Fibroblast of the conjunctiva (primary cell): ENCODE measurements at regions not wholly inside any gene's neighbourhood (a gene's known extent, or its start where the extent isn't known, plus 50 kb on each side); places are given as distances from the start of the nearest gene placed in this dataset.
"Not testable (repeated sequence)": the region's sequence is repeated elsewhere in the genome, so short reads cannot be mapped to it uniquely, and the experiment has no call there.

Experiments
- DNase-seq: peaks from one replicate; pipeline ENCODE4 v3.0.0-alpha.2; 2010; ENCODE audit warnings: low read depth

DNA sequence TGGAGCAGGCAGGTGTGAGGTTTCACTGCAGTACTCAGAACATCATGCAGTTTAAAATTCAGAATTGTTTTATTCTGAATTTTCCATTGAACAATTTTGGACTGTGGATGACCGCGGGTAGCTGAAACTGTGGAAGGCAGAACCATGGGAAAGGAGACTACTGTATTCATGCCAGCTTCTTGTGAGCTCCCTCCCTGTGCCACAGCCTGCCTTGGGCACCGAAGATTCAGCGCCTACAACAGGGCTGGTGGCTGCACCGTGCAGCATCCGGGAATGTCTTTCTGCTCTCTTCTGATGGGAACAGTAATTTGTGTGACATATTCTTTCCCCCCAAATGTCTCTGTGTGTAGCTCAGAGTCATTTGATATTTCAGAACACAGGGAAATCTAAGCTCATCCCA lies 118.5 kb upstream of the NKX1-1 start:
- no peak for DNase-seq

DNA sequence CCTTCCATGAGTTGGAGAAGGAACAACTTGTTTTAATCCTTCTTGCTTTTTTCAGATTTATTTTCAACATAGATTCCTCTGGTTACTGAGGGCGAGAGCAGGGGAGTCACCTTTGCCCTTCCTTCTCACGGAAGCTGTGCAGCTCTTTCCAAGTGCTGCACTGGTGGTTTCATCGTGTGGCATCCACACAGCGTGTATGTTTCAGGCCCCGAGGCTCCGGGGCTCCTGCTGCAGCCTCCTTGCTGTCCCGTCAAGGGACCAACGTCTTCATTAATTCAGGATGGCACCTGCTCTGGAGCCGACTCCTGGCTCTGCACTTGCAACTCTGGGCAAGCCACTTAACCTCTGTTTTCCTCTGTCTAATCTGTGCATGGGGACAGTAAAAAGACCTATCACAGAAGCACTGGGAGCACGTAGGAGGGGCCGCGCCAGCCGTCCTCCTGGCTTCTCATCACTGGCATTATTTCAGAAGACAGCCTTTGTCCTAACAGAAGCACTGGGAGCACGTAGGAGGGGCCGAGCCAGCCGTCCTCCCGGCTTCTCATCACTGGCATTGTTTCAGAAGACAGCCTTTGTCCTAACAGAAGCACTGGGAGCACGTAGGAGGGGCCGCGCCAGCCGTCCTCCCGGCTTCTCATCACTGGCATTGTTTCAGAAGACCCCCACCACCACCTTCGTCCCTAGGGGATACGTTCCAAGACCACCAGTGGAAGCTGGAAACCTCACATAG lies 117.8 kb upstream of the NKX1-1 start:
- no peak for DNase-seq

GRCh38 chr4:1523506-1523905 lies 117.3 kb upstream of the NKX1-1 start:
- DNase-seq: no peak

DNA sequence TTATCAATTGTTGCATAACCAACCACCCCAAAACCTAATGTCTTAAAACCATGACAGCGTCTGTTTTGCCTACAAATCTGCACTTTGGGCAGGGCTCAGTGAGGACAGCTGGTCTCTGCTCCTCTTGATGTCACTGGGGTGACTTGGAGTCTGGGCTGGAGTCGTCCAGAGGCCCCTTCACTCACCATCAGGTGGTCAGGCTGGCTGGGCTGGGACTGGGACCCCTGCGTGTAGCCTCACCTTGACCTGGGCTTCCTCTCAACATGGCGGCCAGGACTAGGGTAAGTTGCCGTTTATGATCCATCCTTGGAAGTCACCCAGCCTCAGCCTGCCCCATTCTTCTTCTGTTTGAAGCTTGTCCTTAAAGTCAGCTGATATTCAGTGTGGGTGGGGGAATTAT lies 116.8 kb upstream of the NKX1-1 start:
- no peak for DNase-seq

DNA sequence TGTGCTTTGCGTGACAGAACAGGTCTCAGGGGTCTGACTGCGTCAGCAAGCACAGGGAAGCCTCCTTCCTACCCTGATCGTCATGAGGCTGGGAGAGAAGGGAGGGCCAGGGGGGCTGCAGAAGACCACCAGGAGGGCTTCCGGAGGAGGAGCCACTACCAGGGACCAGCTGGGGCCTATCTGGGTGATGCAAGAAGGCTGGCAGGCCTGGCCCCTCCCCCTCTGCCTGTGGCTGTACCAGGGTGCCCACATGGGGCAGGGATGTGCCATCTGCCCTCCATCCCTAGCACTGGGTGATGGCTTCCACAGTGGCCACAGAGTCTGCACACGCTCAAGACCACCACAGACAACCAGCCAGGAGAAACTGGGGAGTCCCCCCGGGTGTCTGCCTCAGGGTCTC lies 116.4 kb upstream of the NKX1-1 start:
- DNase-seq: no peak

- no peak for DNase-seq
Measured at GRCh38 chr4:1521821-1522361, 115.6 kb upstream of the NKX1-1 start.

GRCh38 chr4:1520795-1521576 lies 114.7 kb upstream of the NKX1-1 start:
- DNase-seq: not testable (repeated sequence)

DNA sequence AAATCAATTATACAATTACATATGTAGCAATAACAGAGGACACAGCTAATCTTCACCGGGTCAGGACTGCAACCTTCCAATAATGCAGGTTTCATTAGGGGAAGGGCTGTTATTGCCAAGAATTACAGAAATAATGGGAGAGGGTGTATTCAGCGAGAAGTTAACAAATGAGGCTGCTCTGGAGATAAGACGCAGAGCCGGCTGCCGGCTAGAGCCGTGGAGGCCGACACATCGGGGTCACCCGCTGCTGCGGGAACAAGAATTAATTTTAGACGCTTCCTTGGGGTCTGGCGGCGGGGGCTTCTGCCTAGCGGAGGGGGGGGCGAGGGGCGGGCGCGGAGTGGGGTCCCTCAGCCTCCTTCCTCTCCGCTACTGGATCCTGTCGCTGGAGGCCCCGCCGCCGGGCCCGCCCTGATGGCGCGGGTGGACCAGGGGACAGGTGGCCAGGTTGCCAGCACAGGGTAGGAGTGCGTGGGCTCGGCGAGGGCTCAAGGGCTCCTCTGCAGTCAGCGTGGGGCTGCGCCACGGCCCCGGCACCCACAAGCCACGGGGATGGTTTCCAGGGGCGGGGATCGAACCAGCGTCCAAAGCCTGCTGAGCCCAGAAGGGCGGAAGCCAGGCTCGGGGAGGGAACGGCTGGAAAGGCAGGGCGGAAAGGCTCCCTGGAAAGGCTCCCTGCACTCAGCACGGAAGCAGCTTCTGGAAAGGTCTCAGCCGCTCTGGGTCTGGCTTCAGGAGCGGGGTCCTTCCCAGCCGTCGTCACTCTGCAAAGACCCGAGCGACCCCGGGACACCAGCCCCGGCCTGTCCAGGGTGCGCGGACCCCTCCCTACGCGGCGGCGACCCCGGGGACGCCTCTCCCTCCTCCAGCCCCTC lies 113.8 kb upstream of the NKX1-1 start:
- no peak for DNase-seq

GRCh38 chr4:1518997-1519700 lies 112.9 kb upstream of the NKX1-1 start:
- no peak for DNase-seq

GRCh38 chr4:1517592-1518411 lies 111.6 kb upstream of the NKX1-1 start:
- no peak for DNase-seq

DNA sequence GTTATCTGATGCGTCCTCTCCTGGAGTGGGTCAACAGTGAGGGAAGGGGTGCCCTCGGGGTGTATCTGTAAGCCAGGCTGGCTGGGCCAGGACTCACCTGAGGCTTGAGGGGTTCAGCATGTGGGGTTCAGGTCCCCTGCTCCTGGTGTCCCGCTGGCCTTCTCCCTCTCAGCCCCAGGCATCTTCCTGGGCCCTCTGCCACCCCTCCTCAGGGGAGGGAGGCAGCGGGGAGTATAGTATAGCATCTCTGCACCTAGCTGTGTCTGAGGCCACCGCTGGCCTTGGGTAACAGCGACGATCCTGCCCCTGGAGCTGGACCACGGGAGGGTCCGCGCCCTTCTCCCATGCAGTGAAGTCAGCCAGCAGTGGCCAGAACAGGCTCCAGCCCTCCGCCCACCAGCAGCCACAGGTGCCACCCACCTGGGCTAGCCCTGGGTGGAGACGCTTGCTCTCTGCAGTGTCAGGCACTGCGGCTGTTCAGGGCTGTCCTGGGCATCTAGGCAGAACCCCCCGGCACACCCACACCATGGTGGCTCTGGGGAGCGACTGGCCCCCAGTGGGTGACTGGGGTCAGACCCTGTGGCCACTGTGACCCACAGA lies 110.7 kb upstream of the NKX1-1 start:
- no peak for DNase-seq

DNA sequence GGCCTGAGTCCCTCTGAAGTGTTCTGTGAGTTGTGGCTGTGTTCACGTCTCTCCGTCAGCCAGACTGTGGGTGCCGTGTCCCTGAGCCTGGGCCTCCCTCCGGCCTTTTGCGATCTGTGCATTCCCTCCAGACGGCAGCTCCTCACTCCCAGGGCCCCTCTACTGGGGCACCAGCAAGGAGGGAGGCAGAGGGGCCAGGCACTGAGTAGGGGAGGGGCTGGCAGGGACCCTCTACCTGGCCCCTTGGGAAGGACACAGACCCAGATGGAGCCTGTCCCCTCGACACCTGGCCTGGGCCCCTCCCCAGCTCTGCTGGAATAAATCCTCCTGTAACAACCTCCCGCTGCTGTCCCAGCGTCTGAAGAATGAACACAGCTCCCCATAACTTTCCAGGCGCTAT lies 110.0 kb upstream of the NKX1-1 start:
- no peak for DNase-seq

- no peak for DNase-seq
Measured at GRCh38 chr4:1515763-1516162, 109.5 kb upstream of the NKX1-1 start.

DNA sequence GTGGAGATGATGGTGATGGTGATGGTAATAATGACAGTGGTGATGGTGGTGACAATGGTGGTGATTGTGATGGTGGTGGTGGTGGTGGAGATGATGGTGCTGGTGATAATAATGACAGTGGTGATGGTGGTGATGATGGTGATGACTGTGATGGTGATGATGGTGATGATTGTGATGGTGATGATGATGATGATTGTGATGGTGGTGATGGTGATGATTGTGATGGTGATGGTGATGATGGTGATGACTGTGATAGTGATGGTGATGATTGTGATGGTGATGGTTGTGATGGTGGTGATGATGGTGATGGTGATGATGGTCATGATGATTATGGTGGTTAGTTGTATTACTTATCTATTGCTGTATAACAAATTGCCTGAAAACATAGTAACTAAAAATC lies 108.9 kb upstream of the NKX1-1 start:
- no peak for DNase-seq

DNA sequence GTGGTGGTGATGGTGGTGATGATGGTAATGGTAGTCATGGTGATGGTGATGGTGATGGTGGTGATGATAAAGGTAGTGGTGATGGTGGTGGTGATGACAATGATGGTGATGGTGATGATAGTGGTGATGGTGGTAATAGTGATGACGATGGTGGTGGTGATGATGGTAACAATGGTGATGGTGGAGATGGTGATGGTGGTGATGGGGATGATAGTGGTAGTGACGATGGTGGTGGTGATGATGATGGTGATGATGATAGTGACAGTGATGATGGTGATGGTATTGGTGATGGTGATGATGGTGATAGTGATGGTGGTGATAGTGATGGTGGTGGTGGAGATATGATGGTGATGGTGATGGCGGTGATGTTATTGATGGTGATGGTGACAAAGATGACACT lies 108.4 kb upstream of the NKX1-1 start:
- no peak for DNase-seq

GRCh38 chr4:1513936-1514483 lies 107.8 kb upstream of the NKX1-1 start:
- DNase-seq: no peak

DNA sequence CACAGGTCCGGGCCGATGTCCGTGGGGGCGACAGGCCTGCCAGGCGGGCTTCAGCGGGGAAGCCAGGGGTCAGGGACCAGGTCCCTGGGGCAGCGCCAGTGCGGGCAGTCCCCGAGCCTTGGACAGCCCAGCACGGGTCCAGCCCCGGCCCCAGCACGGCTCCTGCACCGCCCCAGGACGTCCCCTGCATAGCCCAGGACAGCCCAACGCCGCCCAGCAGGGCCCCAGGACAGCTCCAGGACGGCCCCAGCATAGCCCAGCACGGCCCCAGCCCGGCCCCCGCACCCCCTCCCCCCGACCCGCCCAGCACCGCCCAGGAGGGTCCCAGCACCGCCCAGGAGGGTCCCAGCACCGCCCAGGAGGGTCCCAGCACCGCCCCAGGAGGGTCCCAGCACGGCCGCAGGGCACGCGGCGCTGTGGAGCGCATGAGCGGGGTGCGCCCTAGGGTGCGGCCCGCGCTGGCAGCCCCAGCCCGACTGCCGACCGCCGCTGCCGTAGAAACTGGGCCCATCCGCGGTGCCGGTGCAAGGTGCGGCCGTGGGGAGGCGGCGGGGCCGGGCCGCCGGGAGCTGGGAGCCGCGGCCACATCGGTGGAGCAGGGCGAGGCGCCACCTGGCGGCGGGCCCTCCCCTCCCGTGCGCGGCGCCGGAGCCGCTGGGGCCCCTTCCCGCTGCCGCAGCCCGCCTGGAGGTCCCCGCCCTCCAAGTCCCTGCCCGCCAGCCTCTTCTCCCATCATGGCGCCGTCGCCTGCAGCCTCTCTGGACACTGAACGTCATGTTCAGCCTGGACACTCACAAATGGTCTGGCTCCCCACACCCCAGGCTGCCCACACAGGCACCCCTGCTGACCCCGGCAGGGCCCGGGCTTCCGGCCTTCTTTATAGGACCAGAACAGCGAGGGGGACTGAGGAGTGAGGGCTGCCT lies 106.8 kb upstream of the NKX1-1 start:
- no peak for DNase-seq

- no peak for DNase-seq
Measured at GRCh38 chr4:1512051-1512737, 106.0 kb upstream of the NKX1-1 start.
